AG09319 (cell line): ENCODE measurements at regions not wholly inside any gene's neighbourhood (a gene's known extent, or its start where the extent isn't known, plus 50 kb on each side); places are given as distances from the start of the nearest gene placed in this dataset.

Experiments used
- DNase-seq: peaks from one replicate; pipeline ENCODE4 v3.0.0-alpha.2; 2010; ENCODE audit warnings: low read depth; ENCODE audit errors: extremely low read depth
- TF ChIP-seq, protein P1 (sequence below): IDR thresholded peaks from 2 replicates; pipeline ENCODE4 v1.5.1; 2011; ENCODE audit warnings: low read depth, mild to moderate bottlenecking, inconsistent platforms, low read length, moderate library complexity

DNA sequence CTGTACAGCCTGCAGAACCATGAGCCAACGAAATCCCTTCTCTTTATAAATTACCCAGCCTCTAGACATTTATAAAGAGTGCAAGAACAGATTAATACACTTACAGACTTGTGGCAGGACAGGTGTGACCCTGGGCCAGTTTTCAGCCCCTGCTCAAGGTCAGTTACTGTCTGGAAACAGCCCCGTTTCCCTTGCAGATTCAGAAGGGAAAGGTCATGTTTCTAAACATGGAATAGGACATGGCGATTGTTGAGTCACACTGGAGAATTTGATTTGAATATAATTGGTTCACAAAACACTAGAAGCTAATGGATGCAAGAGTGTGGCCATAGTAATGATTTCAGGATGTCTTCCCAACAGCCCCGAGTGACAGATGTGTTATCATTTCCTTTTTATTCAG, 248.8 kb downstream of the DLL1 start:
- TF ChIP-seq, protein P1, sequence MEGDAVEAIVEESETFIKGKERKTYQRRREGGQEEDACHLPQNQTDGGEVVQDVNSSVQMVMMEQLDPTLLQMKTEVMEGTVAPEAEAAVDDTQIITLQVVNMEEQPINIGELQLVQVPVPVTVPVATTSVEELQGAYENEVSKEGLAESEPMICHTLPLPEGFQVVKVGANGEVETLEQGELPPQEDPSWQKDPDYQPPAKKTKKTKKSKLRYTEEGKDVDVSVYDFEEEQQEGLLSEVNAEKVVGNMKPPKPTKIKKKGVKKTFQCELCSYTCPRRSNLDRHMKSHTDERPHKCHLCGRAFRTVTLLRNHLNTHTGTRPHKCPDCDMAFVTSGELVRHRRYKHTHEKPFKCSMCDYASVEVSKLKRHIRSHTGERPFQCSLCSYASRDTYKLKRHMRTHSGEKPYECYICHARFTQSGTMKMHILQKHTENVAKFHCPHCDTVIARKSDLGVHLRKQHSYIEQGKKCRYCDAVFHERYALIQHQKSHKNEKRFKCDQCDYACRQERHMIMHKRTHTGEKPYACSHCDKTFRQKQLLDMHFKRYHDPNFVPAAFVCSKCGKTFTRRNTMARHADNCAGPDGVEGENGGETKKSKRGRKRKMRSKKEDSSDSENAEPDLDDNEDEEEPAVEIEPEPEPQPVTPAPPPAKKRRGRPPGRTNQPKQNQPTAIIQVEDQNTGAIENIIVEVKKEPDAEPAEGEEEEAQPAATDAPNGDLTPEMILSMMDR = no peak
- no peak for DNase-seq

DNA sequence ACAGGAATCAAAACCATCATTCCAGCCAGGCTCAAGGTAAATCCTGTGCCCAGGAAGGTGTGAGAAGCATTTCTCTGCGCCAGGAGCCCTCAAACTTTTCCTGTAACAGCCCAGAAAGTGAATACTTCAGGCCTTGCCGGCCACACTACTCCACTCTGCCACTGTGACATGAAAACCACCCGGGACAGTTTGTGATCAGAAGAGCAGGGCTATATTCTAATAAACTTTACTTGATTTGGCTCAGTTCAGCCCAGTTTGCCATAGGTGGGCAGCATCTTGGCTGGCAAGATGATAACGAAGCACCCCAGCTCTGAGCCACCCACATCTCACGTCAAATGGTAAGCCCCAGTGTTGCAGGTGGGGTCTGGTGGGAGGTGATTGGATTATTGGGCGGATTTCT, 249.4 kb downstream of the DLL1 start:
- TF ChIP-seq, protein P1 = no peak

DNA sequence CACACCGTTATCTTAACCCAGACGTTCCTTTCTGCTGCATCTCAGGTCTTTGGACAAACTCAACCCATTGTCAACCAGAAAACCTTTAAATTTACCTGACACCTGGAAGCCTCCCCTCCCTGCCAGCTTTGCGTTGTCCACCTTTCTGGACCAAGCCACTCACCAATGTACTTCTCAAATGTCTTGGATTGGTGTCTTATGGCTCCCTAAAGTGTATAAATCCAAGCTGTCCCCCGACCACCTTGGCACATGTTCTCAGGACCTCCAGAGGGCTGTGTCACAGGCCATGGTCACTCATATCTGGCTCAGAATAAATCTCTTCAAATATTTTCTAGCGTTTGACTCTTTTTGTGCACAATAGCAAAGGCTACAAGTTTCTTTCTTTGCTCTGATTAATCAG, 250.0 kb downstream of the DLL1 start:
- no peak for DNase-seq
- TF ChIP-seq, protein P1 = no peak

More for the DNA sequence above, 249.4 kb downstream of the DLL1 start:
- no peak for DNase-seq

DNA sequence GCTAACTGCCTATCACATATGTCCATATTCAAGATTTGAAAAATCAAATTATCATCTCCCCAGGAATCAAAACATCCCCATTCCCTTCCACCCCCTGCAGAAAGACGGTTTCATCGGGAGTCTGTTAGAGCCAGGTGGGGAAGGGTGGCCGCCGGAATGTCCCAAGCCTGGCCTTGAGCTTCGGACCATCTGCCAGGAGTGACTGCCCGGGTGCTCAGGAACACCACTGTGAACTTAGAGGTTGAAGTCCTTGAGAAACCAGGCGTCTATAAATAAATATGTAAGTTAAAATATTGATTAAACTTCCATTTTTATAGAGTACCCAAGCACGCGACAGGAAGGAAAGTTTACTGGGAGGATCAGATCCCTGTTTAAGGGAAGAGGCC, 250.8 kb downstream of the DLL1 start:
- no peak for DNase-seq
- TF ChIP-seq, protein P1 = no peak

DNA sequence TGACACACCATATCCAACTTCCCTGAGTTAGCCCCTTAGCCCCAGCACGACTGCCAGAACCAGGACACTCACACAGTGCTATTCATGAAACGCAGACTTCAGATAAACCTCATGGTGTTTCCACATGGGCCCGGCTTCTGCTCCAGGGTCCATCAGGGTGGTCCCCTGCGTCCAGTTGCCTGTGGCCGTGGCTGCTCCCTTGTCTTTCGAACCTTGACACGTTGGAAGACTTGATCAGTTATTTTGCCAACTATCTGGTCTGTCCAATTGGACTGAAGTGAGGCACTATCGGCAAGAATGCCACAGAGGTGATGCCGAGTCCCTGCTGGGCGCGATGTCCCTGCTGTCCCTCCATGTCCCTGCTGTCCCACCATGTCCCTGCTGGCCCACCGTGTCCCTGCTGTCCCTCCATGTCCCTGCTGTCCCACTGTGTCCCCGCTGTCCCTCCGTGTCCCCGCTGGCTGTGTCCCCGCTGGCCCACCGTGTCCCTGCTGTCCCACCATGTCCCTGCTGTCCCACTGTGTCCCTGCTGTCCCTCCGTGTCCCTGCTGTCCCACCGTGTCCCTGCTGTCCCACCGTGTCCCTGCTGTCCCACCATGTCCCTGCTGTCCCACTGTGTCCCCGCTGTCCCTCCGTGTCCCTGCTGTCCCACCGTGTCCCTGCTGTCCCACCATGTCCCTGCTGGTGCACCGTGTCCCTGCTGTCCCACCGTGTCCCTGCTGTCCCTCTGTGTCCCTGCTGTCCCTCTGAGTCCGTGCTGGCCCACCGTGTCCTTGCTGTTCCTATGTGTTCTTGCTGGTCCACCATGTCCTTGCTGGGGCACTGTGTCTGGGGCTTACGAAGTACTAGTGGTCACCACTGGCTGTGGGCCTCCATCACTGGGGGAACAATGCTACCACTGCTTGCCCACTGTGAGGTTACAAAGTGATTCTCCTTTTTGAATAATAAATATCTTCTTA, 251.4 kb downstream of the DLL1 start:
- TF ChIP-seq, protein P1 = no peak

DNA sequence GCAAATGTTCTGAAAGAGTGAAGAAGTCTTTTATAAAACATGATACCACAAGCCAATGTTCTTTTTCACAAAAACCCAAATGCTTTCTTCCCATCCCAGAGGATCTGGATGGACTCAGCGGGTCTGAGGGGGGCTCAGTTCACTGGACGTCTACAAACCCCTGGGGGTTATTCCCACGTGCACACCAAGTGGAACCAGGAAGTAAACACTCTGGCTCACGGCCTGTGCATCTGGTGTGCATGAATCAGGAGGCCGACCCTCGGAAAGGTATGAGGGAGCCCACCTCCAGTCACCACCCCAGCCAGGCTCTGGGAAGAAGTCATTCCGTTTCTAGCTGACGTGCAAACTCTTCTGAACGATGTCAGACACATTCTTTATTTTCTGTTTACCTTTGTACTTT, 252.2 kb downstream of the DLL1 start:
- TF ChIP-seq, protein P1 = no peak

More for the DNA sequence above, 251.4 kb downstream of the DLL1 start:
- no peak for DNase-seq

DNA sequence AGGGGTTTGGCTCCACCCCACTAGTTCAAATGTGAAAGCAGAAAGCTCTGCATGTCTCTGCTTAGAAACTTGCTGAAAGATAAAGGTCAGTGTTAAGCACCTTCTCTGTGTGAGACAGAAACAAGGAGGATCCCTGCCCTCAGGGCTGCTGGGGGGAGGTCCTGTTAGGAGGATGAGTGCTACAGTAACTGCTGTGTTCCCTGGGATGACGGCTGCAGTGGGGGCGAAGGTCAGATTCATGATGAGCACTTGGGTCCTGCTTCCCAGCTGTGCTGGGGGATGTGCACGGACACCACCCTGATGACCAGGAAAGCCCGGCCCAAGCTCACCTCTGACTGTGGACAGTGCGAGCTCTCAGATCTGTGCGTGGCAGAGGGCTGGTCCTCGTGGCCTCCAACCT, 252.6 kb downstream of the DLL1 start:
- TF ChIP-seq, protein P1 = no peak
- DNase-seq = no peak

More for the DNA sequence above, 252.2 kb downstream of the DLL1 start:
- DNase-seq = no peak
